Esophagus muscularis mucosa (tissue), 4 donors: ENCODE measurements at regions not wholly inside any gene's neighbourhood (a gene's known extent, or its start where the extent isn't known, plus 50 kb on each side); places are given as distances from the start of the nearest gene placed in this dataset.

ENCODE experiments used
- CTCF ChIP-seq, 3 experiments: fragments of 200-600 bp in 2 of 3; fragments of 450-650 bp in 1 of 3; sonication (generic) in 2 of 3; IDR thresholded peaks; one replicate each; pipeline ENCODE4 v1.5.1; 2017 to 2019; ENCODE audit warnings: antibody characterized with exemption in 3 of 3, mild to moderate bottlenecking in 2 of 3, moderate library complexity in 1 of 3
- EP300 ChIP-seq: sonication (generic); formaldehyde crosslinking; IDR thresholded peaks from one replicate; pipeline ENCODE4 v1.6.1; 2017; ENCODE audit warnings: antibody characterized with exemption
- POLR2A ChIP-seq: fragments of 450-650 bp; IDR thresholded peaks from one replicate; pipeline ENCODE4 v1.6.1; 2017; ENCODE audit warnings: antibody characterized with exemption, moderate library complexity, mild to moderate bottlenecking, low read depth
- POLR2AphosphoS5 ChIP-seq, 2 donors: sonication (generic); formaldehyde crosslinking; IDR thresholded peaks; one replicate each; pipeline ENCODE4 v1.6.1; 2017; ENCODE audit warnings: antibody characterized with exemption in 2 of 2

GRCh38 chr2:155109527-155109926 lies 411.0 kb downstream of the KCNJ3 start:
- no peak for TF ChIP-seq CTCF (IDR thresholded peaks at IDR 0.05)
- TF ChIP-seq POLR2A, result no peak
- TF ChIP-seq POLR2AphosphoS5 (IDR thresholded peaks at IDR 0.05), result no peak
- no peak for TF ChIP-seq EP300
